HepG2 (cell line): ENCODE measurements at regions not wholly inside any gene's neighbourhood (a gene's known extent, or its start where the extent isn't known, plus 50 kb on each side); places are given as distances from the start of the nearest gene placed in this dataset.

Experiments used
- ATAC-seq: fragments of 200-7000 bp; cut with Tn5 transposase; 3 replicates; pipeline ENCODE4 v1.9.1; 2020; ENCODE audit warnings: mild to moderate bottlenecking, moderate library complexity
- BruUV-seq: library from RNA; stranded (reverse); fragments of 400-500 nt; replicated peaks from 2 replicates; lab custom pipeline; 2021; lab: Mats Ljungman, UMichigan
- CTCF ChIA-PET: fragments of 300-600 bp; formaldehyde crosslinking; extraction: SDS; loops from one replicate; lab custom pipeline; 2021; ENCODE audit warnings: low total read pairs, inconsistent platforms, low intra/inter-chr PET ratio; lab: Yijun Ruan, JAX
- POLR2A ChIA-PET: fragments of 350-600 bp; sonication (Branson Sonifier 250); formaldehyde crosslinking; loops from one replicate; lab custom pipeline; 2020; ENCODE audit warnings: antibody characterized with exemption, inconsistent platforms; lab: Yijun Ruan, JAX
- DNase-seq: peaks from one replicate; pipeline ENCODE4 v3.0.0-alpha.2; 2015; ENCODE audit warnings: low spot score
- FAIRE-seq: peaks from 3 replicates; lab custom pipeline; 2011; peaks lifted over from hg19 to GRCh38; lab: Jason Lieb, UNC
- H2AFZ ChIP-seq: one replicate; pipeline ENCODE4 v1.6.1; 2011; ENCODE audit warnings: low read length, inconsistent platforms
- H3K27ac ChIP-seq: fragments of 300-600 bp; 3 replicates; pipeline ENCODE4 v1.8.0; 2011; ENCODE audit warnings: mixed run types, mild to moderate bottlenecking, mixed read lengths, low read length, inconsistent platforms; ENCODE audit not compliant: insufficient read depth; ENCODE audit errors: extremely low read length
- H3K27me3 ChIP-seq, 2 experiments: fragments of 200-600 bp in 1 of 2; 2 replicates in 1 of 2; 3 replicates in 1 of 2; pipeline versions ENCODE4 v1.6.0 to v1.8.0; 2011; ENCODE audit warnings: low read length in 2 of 2, mild to moderate bottlenecking in 2 of 2, moderate library complexity in 2 of 2, inconsistent platforms in 1 of 2; ENCODE audit not compliant: insufficient read depth in 2 of 2, control insufficient read depth in 1 of 2
- H3K36me3 ChIP-seq, 2 experiments: fragments of 200-600 bp in 1 of 2; replicated peaks in 1 of 2; 2 replicates in 1 of 2; 3 replicates in 1 of 2; pipeline versions ENCODE4 v1.5.1 to v1.8.0; 2011; ENCODE audit warnings: low read length in 2 of 2, inconsistent platforms in 1 of 2; ENCODE audit not compliant: insufficient read depth in 2 of 2, control insufficient read depth in 1 of 2
- H3K4me1 ChIP-seq: 2 replicates; pipeline ENCODE4 v1.5.1; 2012; ENCODE audit warnings: low read length, inconsistent platforms; ENCODE audit not compliant: insufficient read depth
- H3K4me2 ChIP-seq: 2 replicates; pipeline ENCODE4 v1.6.0; 2011; ENCODE audit warnings: low read depth, low read length, inconsistent platforms
- H3K4me3 ChIP-seq, 3 experiments: fragments of 200-600 bp in 1 of 3; sonication (generic), shearing (Covaris generic) in 1 of 3; replicated peaks in 1 of 3; 2 replicates each; pipeline ENCODE4 v1.5.1; 2011 to 2016; ENCODE audit warnings: low read length in 3 of 3, inconsistent platforms in 2 of 3, low read depth in 2 of 3, mild to moderate bottlenecking in 2 of 3, control low read depth in 1 of 3, mixed read lengths in 1 of 3; ENCODE audit not compliant: insufficient read depth in 1 of 3
- H3K79me2 ChIP-seq: one replicate; pipeline ENCODE4 v1.6.1; 2011; ENCODE audit warnings: low read length, inconsistent platforms; ENCODE audit not compliant: insufficient read depth
- H3K9ac ChIP-seq: 2 replicates; pipeline ENCODE4 v1.6.0; 2011; ENCODE audit warnings: mild to moderate bottlenecking, low read depth, low read length, inconsistent platforms; ENCODE audit not compliant: insufficient read depth
- H3K9me3 ChIP-seq: 2 replicates; pipeline ENCODE4 v1.5.1; 2012; ENCODE audit warnings: mild to moderate bottlenecking, low read length
- H4K20me1 ChIP-seq: 2 replicates; pipeline ENCODE4 v1.6.0; 2011; ENCODE audit warnings: inconsistent platforms, mild to moderate bottlenecking, low read length, moderate library complexity; ENCODE audit not compliant: insufficient read depth
- AHR ChIP-seq: IDR thresholded peaks from 2 replicates; pipeline ENCODE4 v1.6.1; 2018; ENCODE audit warnings: missing genetic modification reagents, missing compliant biosample characterization
- CTCF ChIP-seq: sonication (generic); formaldehyde crosslinking; IDR thresholded peaks from 2 replicates; pipeline ENCODE4 v1.5.0; 2020; ENCODE audit warnings: mild to moderate bottlenecking, missing genetic modification reagents, moderate library complexity
- ETS1 ChIP-seq: sonication (generic); formaldehyde crosslinking; IDR thresholded peaks from 2 replicates; pipeline ENCODE4 v1.4.0; 2020; ENCODE audit warnings: missing genetic modification reagents
- IKZF4 ChIP-seq: sonication (generic); formaldehyde crosslinking; IDR thresholded peaks from 2 replicates; pipeline ENCODE4 v1.5.1; 2020; ENCODE audit warnings: borderline replicate concordance, mild to moderate bottlenecking, low read depth, missing genetic modification reagents; ENCODE audit errors: not compliant biosample characterization
- KLF6 ChIP-seq: IDR thresholded peaks from 2 replicates; pipeline ENCODE4 v1.8.0; 2016; ENCODE audit warnings: missing biosample characterization, missing genetic modification reagents
- MEIS1 ChIP-seq: sonication (generic); formaldehyde crosslinking; IDR thresholded peaks from 2 replicates; pipeline ENCODE4 v1.9.0; 2021; ENCODE audit warnings: mild to moderate bottlenecking, missing genetic modification reagents, moderate library complexity, borderline replicate concordance
- MLLT10 ChIP-seq: sonication (generic); formaldehyde crosslinking; IDR thresholded peaks from 2 replicates; pipeline ENCODE4 v1.4.0; 2020; ENCODE audit warnings: missing genetic modification reagents
- NFE2 ChIP-seq: sonication (generic); formaldehyde crosslinking; IDR thresholded peaks from 2 replicates; pipeline ENCODE4 v1.4.0; 2020; ENCODE audit warnings: missing genetic modification reagents
- REL ChIP-seq: sonication (generic); formaldehyde crosslinking; conservative IDR thresholded peaks from 2 replicates; pipeline ENCODE4 v1.8.0; 2022; ENCODE audit warnings: mild to moderate bottlenecking, missing genetic modification reagents, moderate library complexity
- RORA ChIP-seq: sonication (generic); formaldehyde crosslinking; IDR thresholded peaks from 2 replicates; pipeline ENCODE4 v1.5.0; 2020; ENCODE audit warnings: mild to moderate bottlenecking, missing genetic modification reagents, moderate library complexity
- ZNF350 ChIP-seq: sonication (generic); formaldehyde crosslinking; IDR thresholded peaks from 2 replicates; pipeline ENCODE4 v1.4.0; 2020; ENCODE audit warnings: mild to moderate bottlenecking, low read depth, missing genetic modification reagents, borderline replicate concordance
- ZNF414 ChIP-seq: sonication (generic); formaldehyde crosslinking; IDR thresholded peaks from 2 replicates; pipeline ENCODE4 v1.5.0; 2020; ENCODE audit warnings: missing genetic modification reagents
- ZNF75D ChIP-seq: sonication (generic); formaldehyde crosslinking; IDR thresholded peaks from 2 replicates; pipeline ENCODE4 v1.8.1; 2023; ENCODE audit warnings: missing genetic modification reagents, mild to moderate bottlenecking, borderline replicate concordance
- ZNF775 ChIP-seq: sonication (generic); formaldehyde crosslinking; IDR thresholded peaks from 2 replicates; pipeline ENCODE4 v1.4.0; 2020; ENCODE audit warnings: missing genetic modification reagents, mild to moderate bottlenecking, moderate library complexity, borderline replicate concordance
- ZSCAN12 ChIP-seq: sonication (generic); formaldehyde crosslinking; IDR thresholded peaks from 2 replicates; pipeline ENCODE4 v1.9.0; 2021; ENCODE audit warnings: mild to moderate bottlenecking, missing genetic modification reagents
- WGBS: methylation state at CpG from one replicate; pipeline ENCODE4 v1.1.6; 2017; ENCODE audit warnings: low lambda C conversion rate; 5-methylcytosine and 5-hydroxymethylcytosine counted together
- in situ Hi-C: cut with HindIII; loops from 2 replicates; pipeline ENCODE4 v1.10.0; 2017; ENCODE audit warnings: low pct_unique_long_range_greater_than_20kb; ENCODE audit not compliant: extremely low pct_ligation_motif_present
- intact Hi-C: fragments of 100-400 bp; cut with micrococcal nuclease; formaldehyde crosslinking; loops from one replicate; pipeline ENCODE4 v1.10.0; 2022; ENCODE audit not compliant: unreplicated experiment

- no peaks in the 10 kb centered on the region for H3K79me2 ChIP-seq
- BruUV-seq, result no TSS peak
- no peaks in the 10 kb centered on the region for H3K9me3 ChIP-seq
- CTCF ChIA-PET, result no interaction called here
- in situ Hi-C loops, result no loop called here
- intact Hi-C loops, result no loop called here
- H4K20me1 ChIP-seq, result no peaks in the 10 kb centered on the region
- H3K4me1 ChIP-seq, result no peaks in the 10 kb centered on the region
- H3K9ac ChIP-seq, result no peak overlapping the region
- no peak for TF ChIP-seq AHR (CRISPR knock-in tag)
- TF ChIP-seq NFE2 (CRISPR knock-in tag), result no peak
- no peak for TF ChIP-seq ZNF350 (CRISPR knock-in tag)
- no peak for TF ChIP-seq ETS1
- no peak for TF ChIP-seq CTCF
- TF ChIP-seq ZNF775, result no peak
- TF ChIP-seq ZNF75D, result no peak
- TF ChIP-seq KLF6 (CRISPR knock-in tag), result no peak
- no peak for TF ChIP-seq IKZF4
- TF ChIP-seq ZSCAN12, result no peak
- TF ChIP-seq MEIS1, result no peak
- TF ChIP-seq RORA (CRISPR knock-in tag), result no peak
- TF ChIP-seq ZNF414 (CRISPR knock-in tag), result no peak
- TF ChIP-seq MLLT10 (CRISPR knock-in tag), result no peak
- no peak for TF ChIP-seq REL (CRISPR knock-in tag)
- no peak overlapping the region for H3K4me3 ChIP-seq
- H3K27ac ChIP-seq, result no peak overlapping the region
- H3K27me3 ChIP-seq, result peaks cover 0 to 1% of the 10 kb centered on the region in 2 experiments; a peak in 2 of 5 replicates
- FAIRE-seq (no peak), ATAC-seq (no peak), DNase-seq (no peak)
- POLR2A ChIA-PET, result no interaction called here
- H2AFZ ChIP-seq, result no peak overlapping the region
- WGBS, result 0% methylated on average over 1 of the region's 1 CpG
- H3K4me2 ChIP-seq, result no peak overlapping the region
- H3K36me3 ChIP-seq, result no peaks in the 10 kb centered on the region
Observed at GRCh38 chr5:14928661-14929060, 57.1 kb upstream of the ANKH start.
